OCI-LY7 (cell line): ENCODE measurements at regions not wholly inside any gene's neighbourhood (a gene's known extent, or its start where the extent isn't known, plus 50 kb on each side); places are given as distances from the start of the nearest gene placed in this dataset.

Source experiments
- BruUV-seq: library from RNA; stranded (reverse); fragments of 400-500 nt; replicated peaks from 2 replicates; lab custom pipeline; 2021; lab: Mats Ljungman, UMichigan
- CTCF ChIA-PET: fragments of 300-600 bp; sonication (Branson Sonifier 250); formaldehyde crosslinking; loops from one replicate; lab custom pipeline; 2022; ENCODE audit warnings: antibody characterized with exemption; ENCODE audit not compliant: unreplicated experiment; lab: Charles Lee
- POLR2A ChIA-PET: fragments of 300-600 bp; sonication (Branson Sonifier 250); formaldehyde crosslinking; loops from one replicate; lab custom pipeline; 2022; ENCODE audit warnings: antibody characterized with exemption; lab: Charles Lee
- DNase-seq: peaks from one replicate; pipeline ENCODE4 v3.0.0-alpha.2; 2015; ENCODE audit warnings: low spot score
- H2AFZ ChIP-seq: fragments of 200-600 bp; sonication (generic), shearing (Covaris generic); 2 replicates; pipeline ENCODE4 v1.6.1; 2014; ENCODE audit warnings: mild to moderate bottlenecking, antibody characterized with exemption, low read length, moderate library complexity
- H3K27ac ChIP-seq: fragments of 200-600 bp; sonication (generic); 2 replicates; pipeline ENCODE4 v1.5.1; 2014; ENCODE audit warnings: mixed run types, low read depth, mild to moderate bottlenecking, moderate library complexity, low read length, inconsistent platforms; ENCODE audit not compliant: poor library complexity, severe bottlenecking
- H3K36me3 ChIP-seq: fragments of 200-600 bp; sonication (generic); 2 replicates; pipeline ENCODE4 v1.6.1; 2014; ENCODE audit warnings: mild to moderate bottlenecking, antibody characterized with exemption, low read length, moderate library complexity, mixed read lengths; ENCODE audit not compliant: insufficient read depth
- H3K4me1 ChIP-seq: fragments of 200-600 bp; sonication (generic); 2 replicates; pipeline ENCODE4 v1.5.1; 2014; ENCODE audit warnings: mild to moderate bottlenecking, low read length; ENCODE audit not compliant: insufficient read depth, poor library complexity, severe bottlenecking
- H3K4me2 ChIP-seq: fragments of 200-600 bp; sonication (generic); 2 replicates; pipeline ENCODE4 v1.6.1; 2014; ENCODE audit warnings: mild to moderate bottlenecking, low read length
- H3K4me3 ChIP-seq: fragments of 200-600 bp; sonication (generic); 2 replicates; pipeline ENCODE4 v1.5.1; 2014; ENCODE audit warnings: mild to moderate bottlenecking, low read depth, low read length; ENCODE audit not compliant: poor library complexity, severe bottlenecking
- H3K79me2 ChIP-seq: fragments of 200-600 bp; sonication (generic); 2 replicates; pipeline ENCODE4 v1.6.1; 2016; ENCODE audit warnings: low read depth, mild to moderate bottlenecking, low read length, moderate library complexity, mixed read lengths; ENCODE audit not compliant: insufficient read depth
- H3K9me2 ChIP-seq: fragments of 200-600 bp; sonication (generic); 2 replicates; pipeline ENCODE4 v1.6.1; 2016; ENCODE audit warnings: mild to moderate bottlenecking, low read length, mixed read lengths; ENCODE audit not compliant: insufficient read depth
- H3K9me3 ChIP-seq: fragments of 200-600 bp; sonication (generic); 2 replicates; pipeline ENCODE4 v1.6.1; 2014; ENCODE audit warnings: mild to moderate bottlenecking, mixed run types, low read length, mixed read lengths
- H4K20me1 ChIP-seq: fragments of 200-600 bp; sonication (generic); 2 replicates; pipeline ENCODE4 v1.6.1; 2014; ENCODE audit warnings: mild to moderate bottlenecking, antibody characterized with exemption, low read length, moderate library complexity, mixed read lengths; ENCODE audit not compliant: insufficient read depth
- EZH2phosphoT487 ChIP-seq: fragments of 200-600 bp; sonication (generic); IDR thresholded peaks from 2 replicates; pipeline ENCODE4 v1.6.1; 2018; ENCODE audit warnings: low read depth, borderline replicate concordance, mild to moderate bottlenecking, mixed run types, antibody characterized with exemption, low read length, moderate library complexity, mixed read lengths
- intact Hi-C: fragments of 100-400 bp; cut with micrococcal nuclease; formaldehyde crosslinking; loops from one replicate; pipeline ENCODE4 v1.10.0; 2022; ENCODE audit not compliant: unreplicated experiment
- TF ChIP-seq, protein P1 (sequence below): fragments of 200-600 bp; sonication (generic); conservative IDR thresholded peaks from 2 replicates; pipeline ENCODE4 v1.5.1; 2014; ENCODE audit warnings: mild to moderate bottlenecking, antibody characterized with exemption, low read length, moderate library complexity, mixed read lengths

DNA sequence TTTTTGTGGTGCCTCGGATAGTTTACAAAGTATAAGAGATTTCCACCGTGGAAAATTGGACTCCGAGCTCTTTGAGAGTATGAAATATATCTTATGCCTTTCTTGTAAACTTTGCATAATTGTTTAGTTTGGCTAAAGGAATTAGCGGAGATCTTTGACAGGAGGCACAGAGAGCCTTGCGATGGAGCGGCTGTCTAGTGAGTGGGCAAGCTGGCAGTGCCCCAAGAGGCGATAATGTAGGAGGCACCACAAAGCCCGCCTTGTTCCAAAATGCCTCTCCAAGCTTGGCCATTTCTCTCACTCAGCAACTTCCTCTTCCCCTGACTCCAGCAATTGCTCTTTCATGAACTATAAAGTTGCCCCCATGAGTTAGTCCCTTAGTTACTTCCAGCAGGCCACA, 270.1 kb upstream of the PRICKLE1 start:
- CTCF ChIA-PET = no interaction called here
- intact Hi-C loops = no loop called here
- Histone ChIP-seq H3K4me3 (no peak overlapping the region), H3K27ac (no peak overlapping the region), H4K20me1 (no peaks in the 10 kb centered on the region), H3K9me2 (no peaks in the 10 kb centered on the region), H3K9me3 (no peaks in the 10 kb centered on the region), H3K79me2 (no peaks in the 10 kb centered on the region), H3K4me2 (no peak overlapping the region), H3K36me3 (no peaks in the 10 kb centered on the region), H3K4me1 (no peaks in the 10 kb centered on the region), H2AFZ (no peak overlapping the region)
- TF ChIP-seq, protein P1, sequence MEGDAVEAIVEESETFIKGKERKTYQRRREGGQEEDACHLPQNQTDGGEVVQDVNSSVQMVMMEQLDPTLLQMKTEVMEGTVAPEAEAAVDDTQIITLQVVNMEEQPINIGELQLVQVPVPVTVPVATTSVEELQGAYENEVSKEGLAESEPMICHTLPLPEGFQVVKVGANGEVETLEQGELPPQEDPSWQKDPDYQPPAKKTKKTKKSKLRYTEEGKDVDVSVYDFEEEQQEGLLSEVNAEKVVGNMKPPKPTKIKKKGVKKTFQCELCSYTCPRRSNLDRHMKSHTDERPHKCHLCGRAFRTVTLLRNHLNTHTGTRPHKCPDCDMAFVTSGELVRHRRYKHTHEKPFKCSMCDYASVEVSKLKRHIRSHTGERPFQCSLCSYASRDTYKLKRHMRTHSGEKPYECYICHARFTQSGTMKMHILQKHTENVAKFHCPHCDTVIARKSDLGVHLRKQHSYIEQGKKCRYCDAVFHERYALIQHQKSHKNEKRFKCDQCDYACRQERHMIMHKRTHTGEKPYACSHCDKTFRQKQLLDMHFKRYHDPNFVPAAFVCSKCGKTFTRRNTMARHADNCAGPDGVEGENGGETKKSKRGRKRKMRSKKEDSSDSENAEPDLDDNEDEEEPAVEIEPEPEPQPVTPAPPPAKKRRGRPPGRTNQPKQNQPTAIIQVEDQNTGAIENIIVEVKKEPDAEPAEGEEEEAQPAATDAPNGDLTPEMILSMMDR = no peak
- no peak for TF ChIP-seq EZH2phosphoT487
- no peak for DNase-seq
- POLR2A ChIA-PET = interaction anchor here (0.5 kb wide), 1 partner anchor 221 kb away, joined by 6 read pairs; no protein-coding TSS in a partner anchor
- no TSS peak for BruUV-seq

DNA sequence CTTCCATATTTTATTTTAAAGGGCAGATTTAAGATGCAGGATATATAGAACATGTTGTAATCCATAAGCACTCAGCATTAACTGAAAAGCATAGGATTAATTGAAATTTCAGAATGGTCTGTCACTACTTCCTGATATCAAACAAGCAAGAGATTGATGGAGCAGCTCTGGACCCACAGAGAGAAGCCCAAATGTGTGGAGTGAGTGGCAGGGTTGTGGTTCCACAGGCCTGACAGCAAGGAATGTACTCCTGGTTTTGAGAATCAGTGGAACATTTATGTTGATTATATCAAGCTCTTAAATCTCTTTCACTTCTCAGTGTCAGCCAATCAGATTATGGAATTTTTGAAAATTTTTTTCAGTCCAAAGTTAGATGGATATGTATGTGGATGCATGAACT, 267.6 kb upstream of the PRICKLE1 start:
- no TSS peak for BruUV-seq
- intact Hi-C loops = no loop called here
- H3K79me2 ChIP-seq = no peaks in the 10 kb centered on the region
- POLR2A ChIA-PET = interaction anchor here (0.9 kb wide), 1 partner anchor 18 kb away, joined by 4 read pairs; no protein-coding TSS in a partner anchor
- DNase-seq = no peak
- H4K20me1 ChIP-seq = no peaks in the 10 kb centered on the region
- no peaks in the 10 kb centered on the region for H3K9me3 ChIP-seq
- H2AFZ ChIP-seq = no peak overlapping the region
- no peaks in the 10 kb centered on the region for H3K36me3 ChIP-seq
- no peak overlapping the region for H3K4me2 ChIP-seq
- no peak overlapping the region for H3K27ac ChIP-seq
- no peaks in the 10 kb centered on the region for H3K4me1 ChIP-seq
- H3K4me3 ChIP-seq = no peak overlapping the region
- CTCF ChIA-PET = no interaction called here
- TF ChIP-seq EZH2phosphoT487 = no peak
- TF ChIP-seq, protein P1 = no peak
- no peaks in the 10 kb centered on the region for H3K9me2 ChIP-seq

DNA sequence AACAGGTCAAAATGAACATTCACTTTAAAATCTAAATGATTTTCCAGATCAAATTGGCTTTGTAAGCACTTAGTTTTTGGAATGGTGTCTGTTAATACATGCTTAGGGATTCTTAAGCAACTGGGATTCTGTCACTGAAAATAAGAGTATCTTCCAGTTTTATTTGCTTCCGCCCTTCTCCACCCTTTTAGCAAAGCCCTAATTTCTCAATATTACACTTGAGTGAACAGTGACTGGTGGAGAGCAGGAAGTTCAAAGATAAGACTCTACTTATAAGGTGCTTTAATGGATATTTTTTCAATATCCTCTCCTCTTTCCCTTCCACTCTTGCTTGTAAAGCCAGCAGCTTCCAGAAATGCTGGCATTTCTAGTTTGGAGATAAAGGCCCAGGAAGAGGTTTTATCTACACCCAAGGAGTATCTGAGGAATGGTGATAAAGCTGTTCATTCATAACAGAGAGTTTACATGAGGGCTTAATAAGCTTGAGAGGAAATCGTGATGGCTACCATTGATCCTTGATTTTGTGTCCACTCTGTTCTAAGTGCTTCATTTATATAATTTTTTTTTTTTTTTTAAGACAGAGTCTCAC, 265.9 kb upstream of the PRICKLE1 start:
- TF ChIP-seq EZH2phosphoT487 = no peak
- TF ChIP-seq, protein P1 = no peak
- no peaks in the 10 kb centered on the region for H3K9me3 ChIP-seq
- no peaks in the 10 kb centered on the region for H3K79me2 ChIP-seq
- ChIA-PET CTCF (no interaction called here), POLR2A (no interaction called here)
- no peaks in the 10 kb centered on the region for H4K20me1 ChIP-seq
- no peaks in the 10 kb centered on the region for H3K4me1 ChIP-seq
- no peaks in the 10 kb centered on the region for H3K9me2 ChIP-seq
- no peak overlapping the region for H3K4me2 ChIP-seq
- no peak overlapping the region for H3K4me3 ChIP-seq
- intact Hi-C loops = no loop called here
- H3K36me3 ChIP-seq = no peaks in the 10 kb centered on the region
- DNase-seq = no peak
- BruUV-seq = no TSS peak
- H2AFZ ChIP-seq = no peak overlapping the region
- no peak overlapping the region for H3K27ac ChIP-seq
